ENCODE measurements at regions not wholly inside any gene's neighbourhood (a gene's known extent, or its start where the extent isn't known, plus 50 kb on each side); places are given as distances from the start of the nearest gene placed in this dataset.

DNA sequence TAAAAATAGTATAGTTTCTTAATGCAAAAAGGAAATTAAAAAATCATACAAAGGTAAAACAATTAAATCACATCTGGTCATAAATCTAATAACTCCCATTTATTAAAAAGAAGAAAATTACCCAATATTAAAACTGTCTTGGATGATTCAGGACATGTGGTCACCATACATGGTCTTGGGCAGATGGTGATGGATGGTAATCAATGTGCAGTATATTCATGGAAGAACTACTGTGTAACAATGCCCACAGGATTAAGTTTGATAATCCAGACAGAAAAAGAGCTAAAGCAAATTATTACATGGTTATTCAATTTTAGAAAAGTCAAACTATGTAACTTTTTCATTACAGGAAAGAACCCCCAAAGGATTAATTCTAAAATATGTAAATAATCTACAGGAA is 480.6 kb downstream of the QKI start:
- Mint-ChIP-seq H3K27ac (no peak overlapping the region), H3K4me1 (no peaks in the 10 kb centered on the region), H3K9me3 (no peaks in the 10 kb centered on the region), H3K27me3 (no peaks in the 10 kb centered on the region), H3K4me3 (no peak overlapping the region)
- no peak for ATAC-seq
- DNase-seq = no peak

DNA sequence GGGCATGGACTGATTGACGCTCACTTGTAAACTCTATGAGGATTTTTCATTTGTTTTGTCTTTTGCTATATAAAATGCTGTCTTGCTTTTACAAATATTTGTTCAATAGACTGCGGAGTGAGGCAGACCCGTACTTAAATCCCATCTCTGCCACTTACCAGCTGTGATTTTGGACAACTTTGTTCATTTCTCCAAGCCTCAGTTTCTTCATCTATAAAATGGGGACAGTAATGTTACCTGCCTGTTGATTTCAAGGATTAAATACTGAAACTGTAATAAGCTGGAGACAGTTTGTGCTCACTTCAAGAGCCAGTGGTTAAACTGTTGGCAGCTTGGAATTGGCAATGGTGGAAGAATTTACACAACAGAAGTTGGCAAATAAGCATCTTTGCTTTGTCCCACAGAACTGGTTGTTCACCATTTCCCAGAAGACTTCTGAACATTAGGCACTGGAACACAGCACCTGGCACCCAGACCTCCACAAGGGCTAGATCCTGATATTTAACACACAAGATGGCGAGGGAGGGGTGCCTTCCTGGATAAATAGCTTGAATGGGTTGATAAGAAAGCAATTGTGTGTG is 479.2 kb downstream of the QKI start:
- no peaks in the 10 kb centered on the region for H3K4me1 Mint-ChIP-seq
- no peaks in the 10 kb centered on the region for H3K9me3 Mint-ChIP-seq
- H3K4me3 Mint-ChIP-seq = no peak overlapping the region
- DNase-seq (no peak), ATAC-seq (no peak)
- no peaks in the 10 kb centered on the region for H3K27me3 Mint-ChIP-seq
- no peak overlapping the region for H3K27ac Mint-ChIP-seq

- DNase-seq = no peak
- Mint-ChIP-seq H3K27me3 (no peaks in the 10 kb centered on the region), H3K27ac (no peak overlapping the region), H3K4me1 (no peaks in the 10 kb centered on the region), H3K4me3 (no peak overlapping the region), H3K9me3 (peaks cover 0 to 5% of the 10 kb centered on the region in 2 donors)
- ATAC-seq = no peak
Observed at GRCh38 chr6:163892824-163893561, 478.5 kb downstream of the QKI start.

- Mint-ChIP-seq H3K4me3 (no peak overlapping the region), H3K9me3 (peaks cover 0 to 5% of the 10 kb centered on the region in 2 donors), H3K4me1 (no peaks in the 10 kb centered on the region), H3K27ac (no peak overlapping the region), H3K27me3 (peaks cover 6% of the 10 kb centered on the region)
- DNase-seq = no peak
- ATAC-seq = no peak
Observed at GRCh38 chr6:163889904-163890514, 475.5 kb downstream of the QKI start.

DNA sequence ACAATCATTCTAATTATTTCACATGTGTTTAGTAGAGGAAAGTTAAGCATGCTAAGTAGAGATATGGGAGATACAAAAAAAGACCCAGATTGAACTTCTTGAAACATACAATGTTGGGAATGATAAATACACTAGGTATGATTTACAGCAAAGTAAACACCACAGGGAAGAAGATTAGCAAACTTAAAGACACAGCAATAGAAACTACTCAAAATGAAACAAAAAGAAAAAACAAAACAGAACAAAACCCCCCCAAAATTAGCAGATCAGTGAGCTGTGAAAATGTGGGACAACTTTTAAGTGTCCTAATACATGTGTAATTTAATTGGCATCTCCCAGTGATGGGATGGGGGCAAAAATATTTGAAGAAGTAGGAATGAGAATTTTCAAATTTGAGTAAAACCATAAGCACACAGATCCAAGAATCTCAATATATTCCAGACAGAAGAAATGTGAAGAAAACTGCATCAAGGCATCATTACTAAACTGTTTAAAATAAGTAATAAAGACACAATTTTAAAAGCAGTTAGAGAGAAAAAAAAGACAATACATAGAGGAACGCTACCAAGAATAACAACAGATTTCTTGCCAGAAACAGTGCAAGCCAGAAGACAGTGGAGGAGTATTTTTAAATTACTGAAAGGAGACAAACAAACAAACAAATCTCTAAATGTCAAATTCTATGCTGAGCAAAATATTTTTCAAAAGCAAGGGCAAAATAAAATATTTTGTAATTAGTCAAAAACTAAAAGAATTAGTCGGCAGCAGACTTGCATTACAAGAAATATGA is 473.7 kb downstream of the QKI start:
- H3K9me3 Mint-ChIP-seq = peaks cover 0 to 5% of the 10 kb centered on the region in 2 donors
- H3K4me1 Mint-ChIP-seq = no peaks in the 10 kb centered on the region
- H3K4me3 Mint-ChIP-seq = no peak overlapping the region
- H3K27me3 Mint-ChIP-seq = peaks cover 20% of the 10 kb centered on the region
- ATAC-seq = no peak
- no peak for DNase-seq
- H3K27ac Mint-ChIP-seq = no peak overlapping the region

- ATAC-seq = no peak
- peaks cover 0 to 5% of the 10 kb centered on the region in 2 donors for H3K9me3 Mint-ChIP-seq
- H3K4me1 Mint-ChIP-seq = no peaks in the 10 kb centered on the region
Observed at GRCh38 chr6:163886428-163886827, 471.9 kb downstream of the QKI start.

DNA sequence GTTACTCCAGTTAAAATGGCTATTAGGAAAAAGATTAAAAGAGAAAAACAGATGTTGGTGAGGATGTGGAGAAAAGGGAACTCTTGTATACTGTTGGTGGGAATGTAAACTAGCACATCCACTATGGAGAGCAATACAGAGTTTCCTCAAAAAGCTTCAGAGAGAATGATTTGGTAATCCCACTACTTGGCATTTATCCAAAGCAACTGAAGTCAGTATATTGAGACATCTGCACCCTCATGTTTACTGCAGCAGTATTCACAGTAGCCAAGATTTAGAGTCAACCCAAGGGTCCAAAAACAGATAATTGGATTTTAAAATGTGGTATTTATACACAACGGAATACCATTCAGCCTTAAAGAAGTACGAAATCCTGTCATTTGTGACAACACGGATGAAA is 469.5 kb downstream of the QKI start:
- Mint-ChIP-seq H3K9me3 (peaks cover 0 to 5% of the 10 kb centered on the region in 2 donors), H3K27ac (no peak overlapping the region), H3K4me1 (no peaks in the 10 kb centered on the region), H3K4me3 (no peak overlapping the region), H3K27me3 (peaks cover 46% of the 10 kb centered on the region)
- DNase-seq = no peak
- no peak for ATAC-seq

More at GRCh38 chr6:163886428-163886827, 471.9 kb downstream of the QKI start:
- Mint-ChIP-seq H3K27ac (no peak overlapping the region), H3K27me3 (peaks cover 33% of the 10 kb centered on the region), H3K4me3 (no peak overlapping the region)
- DNase-seq = no peak

DNA sequence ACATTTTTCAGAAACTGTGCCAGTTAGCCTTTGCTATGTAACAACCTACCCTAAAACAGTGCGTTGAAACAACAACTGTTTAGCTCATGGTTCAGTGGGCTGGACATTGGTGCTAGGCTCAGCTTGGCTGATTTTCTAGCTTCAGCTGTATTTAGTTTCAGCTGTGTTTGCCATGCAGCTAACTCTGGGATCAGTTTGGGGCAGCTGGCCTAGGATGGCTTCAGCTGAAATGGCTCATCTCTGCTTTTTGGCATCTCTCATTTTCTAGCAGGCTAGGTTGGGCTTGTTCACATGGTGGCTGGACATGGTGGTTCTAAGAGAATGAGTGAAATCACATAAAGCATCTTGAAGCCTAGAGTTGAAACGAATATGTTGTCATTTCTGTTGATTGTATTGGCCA is 464.2 kb downstream of the QKI start:
- Mint-ChIP-seq H3K4me3 (no peak overlapping the region), H3K4me1 (no peaks in the 10 kb centered on the region), H3K27me3 (peaks cover 51% of the 10 kb centered on the region), H3K9me3 (no peaks in the 10 kb centered on the region), H3K27ac (no peak overlapping the region)
- ATAC-seq (no peak), DNase-seq (no peak)

GRCh38 chr6:163877877-163878639 is 463.5 kb downstream of the QKI start:
- ATAC-seq = no peak
- H3K4me3 Mint-ChIP-seq = no peak overlapping the region
- no peaks in the 10 kb centered on the region for H3K4me1 Mint-ChIP-seq
- H3K9me3 Mint-ChIP-seq = no peaks in the 10 kb centered on the region
- no peak for DNase-seq
- H3K27me3 Mint-ChIP-seq = peaks cover 47% of the 10 kb centered on the region
- no peak overlapping the region for H3K27ac Mint-ChIP-seq

DNA sequence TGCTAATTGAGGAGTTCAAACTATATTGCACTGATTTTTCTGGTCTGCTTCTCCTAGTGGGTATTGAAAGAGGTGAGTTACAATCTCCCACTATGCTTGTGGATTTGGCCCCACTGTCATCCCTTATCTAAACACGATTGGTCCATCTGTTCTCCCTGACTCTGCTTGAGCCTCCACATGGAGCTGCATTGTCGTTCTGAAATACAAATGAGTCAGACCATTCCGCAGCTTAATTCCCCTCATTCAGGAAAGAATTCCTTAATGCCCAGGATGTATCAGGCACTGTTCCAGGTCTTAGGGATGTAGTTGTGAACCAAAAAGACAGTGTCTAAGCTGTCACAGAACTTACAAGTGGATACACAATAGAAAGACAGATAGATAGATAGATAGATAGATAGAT is 461.9 kb downstream of the QKI start:
- no peaks in the 10 kb centered on the region for H3K4me1 Mint-ChIP-seq
- DNase-seq = no peak
- ATAC-seq = no peak
- no peak overlapping the region for H3K27ac Mint-ChIP-seq
- H3K4me3 Mint-ChIP-seq = no peak overlapping the region
- no peaks in the 10 kb centered on the region for H3K9me3 Mint-ChIP-seq
- H3K27me3 Mint-ChIP-seq = peaks cover 34% of the 10 kb centered on the region

DNA sequence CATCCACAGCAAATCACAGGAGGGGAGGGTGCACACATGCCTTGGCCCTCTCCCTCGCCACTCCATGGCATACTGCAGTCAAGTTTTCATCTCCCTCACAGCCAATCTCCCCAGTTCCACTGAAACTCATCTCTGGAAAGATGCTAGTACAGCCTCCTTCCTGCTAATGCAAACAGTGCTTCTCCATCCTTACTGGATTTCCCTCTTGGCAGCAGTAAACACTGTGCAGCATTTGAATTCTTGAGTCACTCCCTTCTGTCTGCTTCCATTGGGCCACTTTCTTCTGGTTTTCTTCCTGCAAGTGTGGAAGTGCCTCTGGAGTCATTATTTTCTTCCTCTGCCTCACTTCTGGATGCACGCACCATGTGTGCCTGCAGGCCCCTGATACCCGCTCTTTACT is 460.3 kb downstream of the QKI start:
- Mint-ChIP-seq H3K4me1 (no peaks in the 10 kb centered on the region), H3K9me3 (no peaks in the 10 kb centered on the region), H3K27me3 (peaks cover 40% of the 10 kb centered on the region), H3K4me3 (no peak overlapping the region), H3K27ac (no peak overlapping the region)
- ATAC-seq = no peak
- no peak for DNase-seq

- H3K4me1 Mint-ChIP-seq = no peaks in the 10 kb centered on the region
- ATAC-seq (no peak), DNase-seq (no peak)
- H3K4me3 Mint-ChIP-seq = no peak overlapping the region
- no peaks in the 10 kb centered on the region for H3K9me3 Mint-ChIP-seq
- H3K27ac Mint-ChIP-seq = no peak overlapping the region
- H3K27me3 Mint-ChIP-seq = peaks cover 34% of the 10 kb centered on the region
Observed at GRCh38 chr6:163872335-163872734, 457.8 kb downstream of the QKI start.

DNA sequence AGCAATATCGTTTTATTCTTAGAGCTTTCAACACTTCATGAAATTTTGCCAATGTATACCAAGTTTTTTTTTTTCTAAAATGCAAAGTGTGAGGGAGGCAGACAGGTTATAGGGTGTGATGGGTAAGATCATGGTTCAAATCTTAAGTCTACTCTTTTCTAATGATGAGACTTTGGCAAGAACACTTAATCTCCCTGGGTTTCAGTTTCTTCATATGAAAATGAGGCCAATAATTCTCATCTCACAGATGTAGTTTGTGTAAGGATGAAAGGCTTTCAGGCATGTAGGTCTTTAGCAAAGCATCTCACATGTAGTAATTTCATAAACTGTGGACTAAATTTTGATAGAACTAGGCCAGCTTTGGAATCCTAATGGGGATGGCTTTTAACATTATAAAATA is 457.1 kb downstream of the QKI start:
- Mint-ChIP-seq H3K27me3 (peaks cover 40% of the 10 kb centered on the region), H3K27ac (no peak overlapping the region), H3K4me3 (no peak overlapping the region), H3K9me3 (no peaks in the 10 kb centered on the region), H3K4me1 (no peaks in the 10 kb centered on the region)
- no peak for DNase-seq
- ATAC-seq = no peak

DNA sequence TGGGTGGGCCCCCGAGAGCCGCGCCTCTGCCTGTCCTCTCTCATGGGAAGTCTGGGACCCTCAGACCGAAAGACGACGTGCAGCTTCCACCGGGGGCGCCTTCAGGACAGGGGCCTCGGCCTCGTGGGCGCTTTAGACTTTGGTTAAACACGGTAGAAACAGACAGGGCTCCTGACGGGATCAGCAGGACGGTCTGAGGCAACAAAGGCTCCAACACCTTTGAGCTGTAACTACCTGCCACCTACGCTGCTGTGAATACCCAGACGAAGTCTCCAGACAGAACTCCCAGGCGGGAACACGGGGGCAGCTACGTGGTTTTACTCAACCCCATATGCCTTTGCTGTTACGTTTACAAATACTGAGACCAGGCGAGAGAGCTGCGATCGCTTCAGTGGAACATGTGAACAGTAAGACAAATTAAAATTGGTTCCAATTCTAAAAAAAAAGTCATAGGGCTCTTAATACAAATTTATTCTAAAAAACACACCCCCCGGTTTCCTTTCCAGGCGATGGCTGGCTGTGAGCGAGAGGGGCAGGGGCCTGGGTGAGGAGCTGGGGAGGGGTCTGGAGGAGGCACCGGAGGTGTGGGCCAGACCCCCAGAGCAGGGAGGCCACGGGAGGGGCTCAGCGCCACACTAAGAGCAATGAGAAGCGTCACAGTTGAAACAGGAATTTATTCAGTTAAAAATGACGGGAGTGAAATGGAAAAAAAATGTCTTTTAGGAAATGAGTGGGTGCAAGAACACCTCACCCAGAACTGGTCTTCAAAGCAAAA is 453.2 kb downstream of the QKI start:
- no peaks in the 10 kb centered on the region for H3K9me3 Mint-ChIP-seq
- no peak overlapping the region for H3K4me3 Mint-ChIP-seq
- H3K27ac Mint-ChIP-seq = no peak overlapping the region
- DNase-seq = no peak
- H3K27me3 Mint-ChIP-seq = peaks cover 33% of the 10 kb centered on the region
- no peak for ATAC-seq
- no peaks in the 10 kb centered on the region for H3K4me1 Mint-ChIP-seq

- no peak for ATAC-seq
Observed at GRCh38 chr6:163866192-163866591, 451.7 kb downstream of the QKI start.

More at GRCh38 chr6:163866192-163866591, 451.7 kb downstream of the QKI start:
- H3K27me3 Mint-ChIP-seq = peaks cover 45% of the 10 kb centered on the region
- no peak for DNase-seq
- no peak overlapping the region for H3K4me3 Mint-ChIP-seq
- no peaks in the 10 kb centered on the region for H3K9me3 Mint-ChIP-seq
- H3K4me1 Mint-ChIP-seq = no peaks in the 10 kb centered on the region
- no peak overlapping the region for H3K27ac Mint-ChIP-seq

Measured in stimulated activated naive CD8-positive, alpha-beta T cell treated with anti-CD3 and anti-CD28 coated beads, Interleukin-15, amount 100 ng/mL, for 72 hours (primary cell).